ENCODE measurements at regions not wholly inside any gene's neighbourhood (a gene's known extent, or its start where the extent isn't known, plus 50 kb on each side); places are given as distances from the start of the nearest gene placed in this dataset.

DNA sequence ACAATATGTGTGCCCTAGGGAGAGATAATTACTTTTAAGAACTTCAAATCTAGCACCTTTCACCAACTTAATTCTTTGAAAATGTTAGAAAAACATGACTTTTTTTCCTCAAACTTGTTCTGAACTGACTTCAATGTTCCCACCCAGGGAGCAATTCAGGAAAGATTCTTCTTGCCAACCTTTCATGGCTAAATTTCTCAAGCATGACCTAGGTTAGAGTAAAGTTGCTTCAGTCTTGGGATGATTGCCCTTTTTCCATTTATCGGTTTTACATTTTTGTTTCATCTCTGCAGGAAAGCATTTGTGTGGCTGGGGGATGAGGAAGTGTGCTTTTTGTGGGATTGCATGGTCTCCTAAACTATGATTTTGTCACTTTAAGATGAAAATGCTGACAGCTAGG is 647.7 kb downstream of the LTN1 start:
- TF ChIP-seq, protein P1, sequence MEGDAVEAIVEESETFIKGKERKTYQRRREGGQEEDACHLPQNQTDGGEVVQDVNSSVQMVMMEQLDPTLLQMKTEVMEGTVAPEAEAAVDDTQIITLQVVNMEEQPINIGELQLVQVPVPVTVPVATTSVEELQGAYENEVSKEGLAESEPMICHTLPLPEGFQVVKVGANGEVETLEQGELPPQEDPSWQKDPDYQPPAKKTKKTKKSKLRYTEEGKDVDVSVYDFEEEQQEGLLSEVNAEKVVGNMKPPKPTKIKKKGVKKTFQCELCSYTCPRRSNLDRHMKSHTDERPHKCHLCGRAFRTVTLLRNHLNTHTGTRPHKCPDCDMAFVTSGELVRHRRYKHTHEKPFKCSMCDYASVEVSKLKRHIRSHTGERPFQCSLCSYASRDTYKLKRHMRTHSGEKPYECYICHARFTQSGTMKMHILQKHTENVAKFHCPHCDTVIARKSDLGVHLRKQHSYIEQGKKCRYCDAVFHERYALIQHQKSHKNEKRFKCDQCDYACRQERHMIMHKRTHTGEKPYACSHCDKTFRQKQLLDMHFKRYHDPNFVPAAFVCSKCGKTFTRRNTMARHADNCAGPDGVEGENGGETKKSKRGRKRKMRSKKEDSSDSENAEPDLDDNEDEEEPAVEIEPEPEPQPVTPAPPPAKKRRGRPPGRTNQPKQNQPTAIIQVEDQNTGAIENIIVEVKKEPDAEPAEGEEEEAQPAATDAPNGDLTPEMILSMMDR (conservative IDR thresholded peaks at IDR 0.05; ENCODE audit: low read depth, low read length) = no peak
- no peak for TF ChIP-seq EZH2 (IDR thresholded peaks at IDR 0.05; ENCODE audit: borderline replicate concordance, low read depth, low read length, poor library complexity, severe bottlenecking)

Data from A673 (cell line).